IMR-90 (cell line): ENCODE measurements at regions not wholly inside any gene's neighbourhood (a gene's known extent, or its start where the extent isn't known, plus 50 kb on each side); places are given as distances from the start of the nearest gene placed in this dataset.

Source experiments
- ATAC-seq: fragments of 200-7000 bp; cut with Tn5 transposase; 2 replicates; pipeline ENCODE4 v1.9.1; 2020; ENCODE audit warnings: low read depth, mild to moderate bottlenecking, moderate library complexity
- BruUV-seq: library from RNA; stranded (reverse); fragments of 400-500 nt; replicated peaks from 2 replicates; lab custom pipeline; 2021; lab: Mats Ljungman, UMichigan
- CTCF ChIA-PET: fragments of 300-600 bp; formaldehyde crosslinking; extraction: SDS; loops from one replicate; lab custom pipeline; 2021; ENCODE audit warnings: antibody characterized with exemption; lab: Yijun Ruan, JAX
- POLR2A ChIA-PET: fragments of 300-600 bp; sonication (Branson Sonifier 250); formaldehyde crosslinking; loops from one replicate; lab custom pipeline; 2022; ENCODE audit warnings: antibody characterized with exemption; ENCODE audit not compliant: unreplicated experiment; lab: Charles Lee
- DNase-seq: peaks from one replicate; pipeline ENCODE4 v3.0.0; 2013
- H2AFZ ChIP-seq: replicated peaks from 2 replicates; pipeline ENCODE3; 2013; ENCODE audit warnings: low read length, mild to moderate bottlenecking; ENCODE audit not compliant: poor library complexity
- H2AK5ac ChIP-seq: 2 replicates; pipeline ENCODE4 v1.6.1; 2013; ENCODE audit warnings: low read depth, low read length, inconsistent platforms
- H2AK9ac ChIP-seq: replicated peaks from 2 replicates; pipeline ENCODE3; 2013; ENCODE audit warnings: mild to moderate bottlenecking, low read depth, low read length, moderate library complexity; ENCODE audit not compliant: poor library complexity
- H2BK120ac ChIP-seq: 2 replicates; pipeline ENCODE4 v1.6.1; 2013; ENCODE audit warnings: low read depth, low read length, inconsistent platforms
- H2BK15ac ChIP-seq: 3 replicates; pipeline ENCODE4 v1.6.1; 2013; ENCODE audit warnings: low read depth, low read length, inconsistent platforms
- H2BK20ac ChIP-seq: 2 replicates; pipeline ENCODE4 v1.6.1; 2013; ENCODE audit warnings: low read depth, mild to moderate bottlenecking, inconsistent platforms, low read length, moderate library complexity
- H2BK5ac ChIP-seq: 2 replicates; pipeline ENCODE4 v1.6.1; 2013; ENCODE audit warnings: mild to moderate bottlenecking, low read depth, low read length, inconsistent platforms; ENCODE audit not compliant: poor library complexity, severe bottlenecking
- H3K14ac ChIP-seq: replicated peaks from 2 replicates; pipeline ENCODE4 v1.6.1; 2013; ENCODE audit warnings: low read depth, low read length, inconsistent platforms
- H3K18ac ChIP-seq: 2 replicates; pipeline ENCODE4 v1.6.1; 2013; ENCODE audit warnings: low read depth, low read length, control low read depth
- H3K23ac ChIP-seq: 2 replicates; pipeline ENCODE4 v1.6.1; 2013; ENCODE audit warnings: low read depth, low read length, inconsistent platforms
- H3K27ac ChIP-seq: 2 replicates; pipeline ENCODE4 v1.5.1; 2013; ENCODE audit warnings: mild to moderate bottlenecking, control low read depth, low read length; ENCODE audit not compliant: insufficient read depth
- H3K27me3 ChIP-seq: 2 replicates; pipeline ENCODE4 v1.6.1; 2013; ENCODE audit warnings: low read length; ENCODE audit not compliant: control insufficient read depth, insufficient read depth
- H3K36me3 ChIP-seq: 2 replicates; pipeline ENCODE4 v1.6.1; 2013; ENCODE audit warnings: low read length, mixed read lengths; ENCODE audit not compliant: control insufficient read depth, insufficient read depth
- H3K4ac ChIP-seq: 2 replicates; pipeline ENCODE4 v1.6.1; 2013; ENCODE audit warnings: low read depth, low read length, inconsistent platforms
- H3K4me1 ChIP-seq: 2 replicates; pipeline ENCODE4 v1.6.1; 2013; ENCODE audit warnings: low read length, mixed read lengths; ENCODE audit not compliant: control insufficient read depth, insufficient read depth
- H3K4me2 ChIP-seq: 2 replicates; pipeline ENCODE4 v1.6.1; 2013; ENCODE audit warnings: low read depth, mild to moderate bottlenecking, control low read depth, low read length, moderate library complexity
- H3K4me3 ChIP-seq: 2 replicates; pipeline ENCODE4 v1.5.1; 2013; ENCODE audit warnings: low read depth, mild to moderate bottlenecking, control low read depth, low read length, moderate library complexity; ENCODE audit not compliant: insufficient read depth
- H3K56ac ChIP-seq: 2 replicates; pipeline ENCODE4 v1.6.1; 2013; ENCODE audit warnings: low read length, inconsistent platforms; ENCODE audit not compliant: insufficient read depth; ENCODE audit errors: extremely low read depth
- H3K79me1 ChIP-seq, 2 experiments: 2 replicates each; pipeline ENCODE4 v1.6.1; 2013; ENCODE audit warnings: low read length in 2 of 2, inconsistent platforms in 1 of 2, low read depth in 1 of 2
- H3K9ac ChIP-seq: 2 replicates; pipeline ENCODE4 v1.6.1; 2013; ENCODE audit warnings: low read depth, low read length, control low read depth
- H3K9me1 ChIP-seq: 2 replicates; pipeline ENCODE4 v1.6.1; 2013; ENCODE audit warnings: low read length, inconsistent platforms; ENCODE audit not compliant: insufficient read depth
- H3K9me3 ChIP-seq: 2 replicates; pipeline ENCODE4 v1.6.1; 2013; ENCODE audit warnings: low read length; ENCODE audit not compliant: control insufficient read depth, insufficient read depth
- H4K20me1 ChIP-seq: 2 replicates; pipeline ENCODE4 v1.6.1; 2013; ENCODE audit warnings: low read length, inconsistent platforms; ENCODE audit not compliant: insufficient read depth
- H4K5ac ChIP-seq: 2 replicates; pipeline ENCODE4 v1.6.1; 2013; ENCODE audit warnings: mild to moderate bottlenecking, low read depth, low read length, control low read depth
- H4K8ac ChIP-seq, 2 experiments: 2 replicates each; pipeline ENCODE4 v1.6.1; 2013; ENCODE audit warnings: low read depth in 2 of 2, low read length in 2 of 2, control low read depth in 1 of 2, inconsistent platforms in 1 of 2
- H4K91ac ChIP-seq: 2 replicates; pipeline ENCODE4 v1.6.1; 2013; ENCODE audit warnings: low read depth, low read length, inconsistent platforms; ENCODE audit not compliant: insufficient read depth
- BHLHE40 ChIP-seq: fragments of 150-350 bp; IDR thresholded peaks from 2 replicates; pipeline ENCODE4 v1.6.1; 2016; ENCODE audit warnings: mild to moderate bottlenecking, low read depth, low read length
- CEBPB ChIP-seq: IDR thresholded peaks from 2 replicates; pipeline ENCODE4 v1.6.1; 2012; ENCODE audit warnings: low read depth, low read length, improper control_type of control experiment
- CHD1 ChIP-seq: IDR thresholded peaks from 2 replicates; pipeline ENCODE4 v1.6.1; 2012; ENCODE audit warnings: low read depth, low read length, improper control_type of control experiment
- FOS ChIP-seq: fragments of 150-350 bp; IDR thresholded peaks from 2 replicates; pipeline ENCODE4 v1.6.1; 2016; ENCODE audit warnings: low read depth, low read length
- MAFK ChIP-seq: IDR thresholded peaks from 2 replicates; pipeline ENCODE4 v1.6.1; 2012; ENCODE audit warnings: low read depth, low read length, improper control_type of control experiment
- MAZ ChIP-seq: IDR thresholded peaks from 2 replicates; pipeline ENCODE4 v1.6.1; 2012; ENCODE audit warnings: low read depth, mild to moderate bottlenecking, low read length, improper control_type of control experiment, moderate library complexity, borderline replicate concordance
- MXI1 ChIP-seq: IDR thresholded peaks from 2 replicates; pipeline ENCODE4 v1.6.1; 2012; ENCODE audit warnings: low read depth, mild to moderate bottlenecking, low read length, moderate library complexity, borderline replicate concordance
- NFE2L2 ChIP-seq: fragments of 150-350 bp; IDR thresholded peaks from 2 replicates; pipeline ENCODE4 v1.6.1; 2016; ENCODE audit warnings: low read depth, mild to moderate bottlenecking, low read length
- POLR2A ChIP-seq: IDR thresholded peaks from 2 replicates; pipeline ENCODE4 v1.6.1; 2012; ENCODE audit warnings: mild to moderate bottlenecking, low read depth, low read length
- RAD21 ChIP-seq: IDR thresholded peaks from 2 replicates; pipeline ENCODE4 v1.6.1; 2012; ENCODE audit warnings: low read length, improper control_type of control experiment
- RCOR1 ChIP-seq: IDR thresholded peaks from 2 replicates; pipeline ENCODE4 v1.6.1; 2012; ENCODE audit warnings: mild to moderate bottlenecking, low read length, improper control_type of control experiment; ENCODE audit not compliant: insufficient replicate concordance
- RFX5 ChIP-seq: IDR thresholded peaks from 2 replicates; pipeline ENCODE4 v1.8.0; 2012; ENCODE audit warnings: low read depth, mild to moderate bottlenecking, low read length, moderate library complexity
- SMC3 ChIP-seq: fragments of 150-350 bp; IDR thresholded peaks from 2 replicates; pipeline ENCODE4 v1.6.1; 2016; ENCODE audit warnings: low read depth, mild to moderate bottlenecking, antibody characterized with exemption, low read length, moderate library complexity
- WGBS, 2 experiments: methylation state at CpG; one replicate each; pipeline versions ENCODE4 v1.1.5 to v1.1.7; 2013; ENCODE audit warnings: missing lambda C conversion rate in 2 of 2; ENCODE audit not compliant: insufficient read length in 1 of 2; ENCODE audit errors: extremely low coverage in 2 of 2; 5-methylcytosine and 5-hydroxymethylcytosine counted together
- dilution Hi-C: fragments of 300-500 bp; cut with HindIII; formaldehyde crosslinking; loops from one replicate; pipeline ENCODE4 v1.14.3; 2018; ENCODE audit warnings: low sequenced_read_pairs; ENCODE audit not compliant: unreplicated experiment
- in situ Hi-C: fragments of 300-500 bp; cut with MboI; formaldehyde crosslinking; loops from 3 replicates; pipeline ENCODE4 v1.14.3; 2019; ENCODE audit warnings: low sequenced_read_pairs, inconsistent platforms, mixed read lengths
- intact Hi-C: fragments of 100-400 bp; cut with micrococcal nuclease; formaldehyde crosslinking; loops from 2 replicates; pipeline ENCODE4 v1.10.0; 2022
- TF ChIP-seq, protein P1 (sequence below): fragments of 150-350 bp; IDR thresholded peaks from 2 replicates; pipeline ENCODE4 v1.6.1; 2017; ENCODE audit warnings: mild to moderate bottlenecking, antibody characterized with exemption, low read length, low read depth
- TF ChIP-seq, protein P2 (sequence below): fragments of 150-350 bp; IDR thresholded peaks from 2 replicates; pipeline ENCODE4 v1.6.1; 2016; ENCODE audit warnings: low read depth, mild to moderate bottlenecking, low read length, moderate library complexity, borderline replicate concordance
- TF ChIP-seq, protein P3 (sequence below): conservative IDR thresholded peaks from 2 replicates; pipeline ENCODE4 v1.5.1; 2012; ENCODE audit warnings: mild to moderate bottlenecking, low read depth, low read length, improper control_type of control experiment

DNA sequence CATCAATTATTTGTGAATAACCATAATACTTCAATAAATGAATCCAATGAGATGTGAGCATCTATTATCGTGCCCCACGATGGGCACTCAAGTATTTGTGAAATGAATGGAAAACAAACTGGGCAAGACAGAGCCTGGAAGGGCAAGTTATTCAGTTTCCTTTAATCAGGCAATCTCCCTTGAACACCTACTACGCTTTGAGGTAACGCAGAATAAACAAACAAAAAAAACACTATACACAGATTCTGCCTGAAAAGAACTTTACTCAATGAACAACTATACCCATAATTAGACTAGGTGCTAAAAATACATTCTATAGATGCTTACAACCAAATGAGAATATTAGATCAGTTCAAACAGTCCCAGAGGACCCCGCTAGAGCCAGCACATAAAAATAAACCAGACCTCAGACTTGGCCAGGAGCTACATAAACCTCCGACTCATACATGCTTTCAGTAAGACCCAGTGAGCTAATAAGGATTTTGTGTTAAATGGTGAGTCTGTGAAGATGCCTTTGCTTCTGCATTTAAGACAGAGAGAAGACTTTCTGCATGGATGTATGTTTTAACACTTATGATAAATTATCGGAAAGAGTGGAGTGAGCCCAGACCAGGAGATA lies 121.3 kb downstream of the MPP7 start:
- dilution Hi-C loops: no loop called here
- no CpG with 5 or more reads among the region's 7 CpGs for WGBS, 2 experiments
- Histone ChIP-seq H3K14ac (peak overlapping the region; percentile 50; the same call in 1 of the 2 replicates), H2BK15ac (no peak overlapping the region), H3K36me3 (no peaks in the 10 kb centered on the region), H4K20me1 (no peaks in the 10 kb centered on the region), H2BK5ac (peak overlapping the region; percentile 50), H2AK9ac (no peak overlapping the region), H2BK20ac (no peak overlapping the region), H3K4me3 (no peak overlapping the region), H2AK5ac (no peak overlapping the region), H3K56ac (no peak overlapping the region), H4K8ac (no peak overlapping the region), H4K5ac (no peak overlapping the region), H4K91ac (no peak overlapping the region), H3K18ac (peak overlapping the region; percentile 43; the same call in 1 of the 2 replicates), H3K4me1 (0 out of 2 replicates have a peak, but pooled peaks cover 2% of the 10 kb centered on the region), H3K4me2 (peak overlapping the region; percentile 72; the same call in 1 of the 2 replicates), H3K4ac (no peak overlapping the region), H3K27me3 (no peaks in the 10 kb centered on the region), H2AFZ (no peak overlapping the region), H3K27ac (no peak overlapping the region), H3K9me3 (no peaks in the 10 kb centered on the region), H3K23ac (no peak overlapping the region), H3K9me1 (no peaks in the 10 kb centered on the region; the same call in 1 of the 2 replicates), H3K9ac (no peak overlapping the region), H2BK120ac (no peak overlapping the region), H3K79me1 (no peaks in the 10 kb centered on the region)
- TF ChIP-seq RCOR1 (no peak), MAZ (no peak), CEBPB (no peak), SMC3 (no peak), RAD21 (no peak), CHD1 (no peak), MAFK (no peak), RFX5 (no peak), MXI1 (no peak), BHLHE40 (no peak), POLR2A (no peak), NFE2L2 (no peak), FOS (no peak)
- TF ChIP-seq, protein P1, sequence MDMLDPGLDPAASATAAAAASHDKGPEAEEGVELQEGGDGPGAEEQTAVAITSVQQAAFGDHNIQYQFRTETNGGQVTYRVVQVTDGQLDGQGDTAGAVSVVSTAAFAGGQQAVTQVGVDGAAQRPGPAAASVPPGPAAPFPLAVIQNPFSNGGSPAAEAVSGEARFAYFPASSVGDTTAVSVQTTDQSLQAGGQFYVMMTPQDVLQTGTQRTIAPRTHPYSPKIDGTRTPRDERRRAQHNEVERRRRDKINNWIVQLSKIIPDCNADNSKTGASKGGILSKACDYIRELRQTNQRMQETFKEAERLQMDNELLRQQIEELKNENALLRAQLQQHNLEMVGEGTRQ: no peak
- TF ChIP-seq, protein P2, sequence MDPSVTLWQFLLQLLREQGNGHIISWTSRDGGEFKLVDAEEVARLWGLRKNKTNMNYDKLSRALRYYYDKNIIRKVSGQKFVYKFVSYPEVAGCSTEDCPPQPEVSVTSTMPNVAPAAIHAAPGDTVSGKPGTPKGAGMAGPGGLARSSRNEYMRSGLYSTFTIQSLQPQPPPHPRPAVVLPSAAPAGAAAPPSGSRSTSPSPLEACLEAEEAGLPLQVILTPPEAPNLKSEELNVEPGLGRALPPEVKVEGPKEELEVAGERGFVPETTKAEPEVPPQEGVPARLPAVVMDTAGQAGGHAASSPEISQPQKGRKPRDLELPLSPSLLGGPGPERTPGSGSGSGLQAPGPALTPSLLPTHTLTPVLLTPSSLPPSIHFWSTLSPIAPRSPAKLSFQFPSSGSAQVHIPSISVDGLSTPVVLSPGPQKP: no peak
- TF ChIP-seq, protein P3, sequence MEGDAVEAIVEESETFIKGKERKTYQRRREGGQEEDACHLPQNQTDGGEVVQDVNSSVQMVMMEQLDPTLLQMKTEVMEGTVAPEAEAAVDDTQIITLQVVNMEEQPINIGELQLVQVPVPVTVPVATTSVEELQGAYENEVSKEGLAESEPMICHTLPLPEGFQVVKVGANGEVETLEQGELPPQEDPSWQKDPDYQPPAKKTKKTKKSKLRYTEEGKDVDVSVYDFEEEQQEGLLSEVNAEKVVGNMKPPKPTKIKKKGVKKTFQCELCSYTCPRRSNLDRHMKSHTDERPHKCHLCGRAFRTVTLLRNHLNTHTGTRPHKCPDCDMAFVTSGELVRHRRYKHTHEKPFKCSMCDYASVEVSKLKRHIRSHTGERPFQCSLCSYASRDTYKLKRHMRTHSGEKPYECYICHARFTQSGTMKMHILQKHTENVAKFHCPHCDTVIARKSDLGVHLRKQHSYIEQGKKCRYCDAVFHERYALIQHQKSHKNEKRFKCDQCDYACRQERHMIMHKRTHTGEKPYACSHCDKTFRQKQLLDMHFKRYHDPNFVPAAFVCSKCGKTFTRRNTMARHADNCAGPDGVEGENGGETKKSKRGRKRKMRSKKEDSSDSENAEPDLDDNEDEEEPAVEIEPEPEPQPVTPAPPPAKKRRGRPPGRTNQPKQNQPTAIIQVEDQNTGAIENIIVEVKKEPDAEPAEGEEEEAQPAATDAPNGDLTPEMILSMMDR: no peak
- CTCF ChIA-PET: no interaction called here
- BruUV-seq: no TSS peak
- intact Hi-C loops: loop anchor here (5.0 kb wide), 1 partner anchor 734 kb away; no protein-coding TSS in a partner anchor
- peak; percentile 51 for DNase-seq
- in situ Hi-C loops: loop anchor here (25.0 kb wide), 1 partner anchor 444 kb away; the partner anchor contains the start of gene MKX
- peak; percentile 80 for ATAC-seq
- POLR2A ChIA-PET: no interaction called here
